IPS DF 4.7 (cell line): ENCODE measurements at regions not wholly inside any gene's neighbourhood (a gene's known extent, or its start where the extent isn't known, plus 50 kb on each side); places are given as distances from the start of the nearest gene placed in this dataset.

ENCODE experiments used
- DNase-seq: peaks from one replicate; pipeline ENCODE4 v3.0.0-alpha.2; 2013; ENCODE audit warnings: low spot score; ENCODE audit errors: extremely low read depth

DNA sequence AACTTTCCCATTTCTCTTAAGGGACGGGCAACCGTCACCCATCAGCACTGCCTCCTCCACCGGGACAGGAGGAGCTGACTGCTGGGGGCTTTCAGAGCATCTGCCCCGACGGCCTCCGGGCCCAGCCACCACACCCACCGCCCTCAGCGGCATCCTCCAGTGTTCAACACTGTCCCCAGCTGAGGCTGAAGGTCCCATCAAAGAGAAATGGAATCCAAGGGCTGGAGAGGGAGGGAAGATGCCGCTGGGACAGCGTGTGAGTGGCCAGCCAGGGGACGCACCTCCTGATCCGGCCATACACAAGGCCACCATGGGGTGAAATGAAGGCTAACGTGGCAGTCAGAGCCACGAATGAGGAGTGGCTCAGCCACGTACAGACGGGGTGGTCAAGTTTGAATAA is 153.6 kb upstream of the PPP2R2D start:
- DNase-seq: no peak

DNA sequence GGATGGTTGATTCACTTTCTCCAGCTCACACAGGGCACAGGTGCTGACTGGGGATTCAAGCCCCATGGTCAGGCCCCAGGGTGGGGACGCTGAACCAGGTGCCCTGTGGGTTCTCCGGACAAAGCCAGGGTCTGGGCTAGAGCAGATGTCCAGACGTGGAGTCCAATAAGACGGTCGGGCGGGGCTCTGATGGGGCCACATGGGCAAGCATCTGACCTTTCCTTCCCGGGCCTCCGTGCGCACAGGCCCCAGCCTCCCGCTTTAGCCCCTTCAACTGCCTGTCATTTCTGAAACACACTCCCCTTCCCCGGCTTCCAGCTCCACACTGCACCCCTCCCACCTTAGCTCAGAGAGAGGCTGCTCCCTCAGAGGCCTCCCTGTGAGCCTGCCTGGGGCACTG is 153.0 kb upstream of the PPP2R2D start:
- no peak for DNase-seq

DNA sequence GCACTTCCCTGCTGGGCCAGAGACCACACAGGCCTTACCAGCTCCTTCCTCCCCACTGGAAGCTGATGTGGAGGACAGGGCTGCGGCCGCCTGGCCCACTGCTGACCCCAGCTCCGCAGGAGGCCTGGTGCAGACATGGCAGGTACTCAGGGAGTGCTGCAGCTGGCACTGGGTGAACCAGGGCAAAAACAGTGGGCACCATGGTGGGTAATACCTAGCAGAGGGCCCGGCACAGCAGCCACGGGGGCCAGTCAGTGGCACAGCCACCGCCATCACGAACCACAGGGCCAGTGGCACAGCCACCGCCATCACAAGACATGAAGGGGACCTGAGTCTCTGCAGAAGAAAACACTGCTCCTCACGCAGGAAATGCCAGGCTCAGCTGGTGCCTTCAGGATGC is 152.6 kb upstream of the PPP2R2D start:
- DNase-seq: no peak

DNA sequence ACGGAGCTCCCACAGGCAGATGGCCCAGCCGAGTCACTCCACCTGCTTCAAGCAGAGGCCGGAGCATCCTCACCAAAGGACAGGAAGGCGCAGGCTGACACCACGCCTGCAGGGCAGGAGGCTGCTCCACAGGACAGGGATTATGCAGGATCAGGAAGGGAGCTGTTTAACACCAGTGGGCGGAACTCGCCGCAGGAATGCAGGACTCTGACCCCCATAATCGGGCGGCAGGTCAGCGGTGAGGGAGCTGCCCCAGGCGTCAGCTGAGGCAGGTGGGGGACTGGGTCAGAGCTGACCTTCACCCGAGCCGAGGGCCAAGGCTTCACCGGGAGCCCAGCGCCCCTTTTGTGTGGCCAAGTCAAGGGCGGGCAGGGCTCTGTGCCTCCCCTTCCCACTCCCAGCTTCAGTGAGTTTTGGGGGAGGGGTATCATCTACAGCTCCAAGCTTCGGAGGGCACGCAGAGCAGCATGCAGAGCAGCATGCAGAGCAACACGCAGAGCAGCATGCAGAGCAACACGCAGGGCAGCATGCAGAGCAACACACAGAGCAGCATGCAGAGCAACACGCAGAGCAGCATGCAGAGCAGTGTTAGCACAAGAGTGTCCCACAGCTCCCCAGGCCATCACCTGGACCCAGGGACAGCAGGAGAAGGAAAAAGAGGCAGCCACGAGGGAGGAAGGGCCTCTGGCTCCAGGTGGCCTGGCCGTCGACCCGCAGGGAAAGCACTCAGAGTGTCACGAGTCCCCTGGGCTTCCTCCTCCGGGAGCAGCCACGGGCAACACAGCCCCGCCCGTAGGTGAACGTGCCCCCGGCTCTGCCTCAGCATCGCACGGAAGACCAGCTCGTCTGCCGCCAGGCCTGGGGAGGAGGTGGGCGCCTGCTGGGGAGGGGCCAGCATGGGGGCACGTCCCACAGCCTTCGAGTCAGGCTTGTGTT is 151.7 kb upstream of the PPP2R2D start:
- no peak for DNase-seq

DNA sequence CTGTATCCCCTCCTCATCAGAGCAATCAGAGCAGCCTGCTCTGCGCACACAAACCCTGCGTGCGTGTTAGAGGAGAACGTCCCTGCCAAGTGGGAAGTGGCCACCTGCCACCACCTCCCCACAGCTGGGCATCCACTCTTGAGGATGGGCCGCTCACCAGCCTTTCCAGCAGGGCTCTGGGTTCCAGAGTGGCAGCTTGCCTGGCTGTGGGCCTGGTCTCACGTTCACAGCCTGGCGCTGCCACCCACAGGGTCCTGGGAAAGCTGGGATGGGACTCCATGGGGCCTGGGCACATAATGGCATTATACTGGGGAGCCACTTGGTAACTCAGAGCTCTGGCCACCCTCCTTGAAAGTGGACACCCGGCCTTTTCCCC is 151.1 kb upstream of the PPP2R2D start:
- no peak for DNase-seq

DNA sequence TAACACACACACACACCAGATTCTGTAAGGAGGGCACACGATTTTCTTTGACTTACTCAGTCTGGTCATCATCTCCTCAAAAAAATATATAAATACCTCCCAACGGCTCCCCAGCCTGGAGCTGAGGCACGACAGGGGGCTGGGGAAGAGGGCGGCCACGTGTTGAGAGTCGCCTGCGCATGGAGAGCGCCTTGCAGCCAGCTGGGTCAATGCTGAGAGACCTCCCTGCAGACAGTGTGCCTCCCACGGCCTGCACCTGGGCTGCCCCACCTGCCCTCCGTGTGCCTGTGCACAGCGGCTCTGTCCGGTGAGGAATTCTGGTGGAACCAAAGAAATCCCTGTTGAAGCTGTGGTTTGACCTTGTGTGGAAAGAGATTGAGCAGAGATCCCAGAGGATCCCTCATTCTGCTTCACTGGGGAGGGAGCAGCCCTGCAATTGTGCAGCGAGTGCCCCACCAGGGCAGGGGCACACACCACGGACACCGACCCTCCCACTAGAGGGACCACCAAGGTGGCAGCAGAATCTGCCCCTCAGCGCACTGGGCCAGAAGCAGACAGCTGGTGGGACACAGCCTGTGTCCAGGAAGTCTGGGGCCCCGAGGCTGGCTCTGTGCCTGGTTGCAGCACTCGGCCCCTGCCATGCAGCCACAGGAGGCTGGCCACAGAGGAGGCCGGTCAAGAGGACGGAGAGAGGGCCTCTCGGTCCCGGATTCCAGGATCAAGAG is 150.5 kb upstream of the PPP2R2D start:
- DNase-seq: no peak

DNA sequence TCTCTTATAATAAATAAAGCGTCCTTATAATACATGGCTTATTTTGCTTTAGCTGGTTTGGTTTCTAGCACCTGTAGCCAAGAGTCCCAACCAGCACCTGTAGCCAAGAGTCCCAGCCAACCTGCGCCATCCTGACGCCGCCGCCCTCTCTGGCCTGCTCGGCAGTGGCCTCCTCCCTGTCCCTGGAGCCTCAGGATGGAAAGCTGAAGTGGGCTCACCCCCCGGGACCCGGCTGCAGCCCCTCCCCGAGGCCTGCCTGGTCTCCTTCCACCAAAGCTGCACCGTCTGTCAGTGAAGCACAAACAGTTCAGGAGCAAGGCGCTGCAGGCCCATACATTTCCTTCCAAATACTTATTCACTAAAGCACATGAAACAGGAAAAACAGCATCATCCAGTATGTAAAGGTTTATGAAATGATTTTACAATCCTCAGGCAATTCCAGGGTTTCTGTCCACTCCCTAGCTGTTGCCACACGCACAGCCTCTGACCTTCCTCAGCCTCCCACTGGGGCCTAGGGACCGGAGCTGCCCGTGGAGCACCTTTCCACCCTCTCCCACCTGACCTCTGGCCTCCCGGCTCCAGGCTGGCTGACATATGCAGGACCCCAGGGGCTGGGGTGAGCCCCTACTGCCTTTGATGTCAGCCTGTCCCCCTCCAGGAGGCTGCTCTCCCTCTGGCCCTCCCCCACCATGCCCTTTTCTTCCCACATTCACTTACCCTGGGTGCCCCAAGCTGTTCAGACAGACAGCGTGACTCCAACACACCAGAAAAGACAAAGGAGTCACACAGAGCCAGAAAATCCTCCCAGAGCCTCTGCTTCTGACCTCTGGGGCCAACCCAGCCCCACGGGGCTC is 149.6 kb upstream of the PPP2R2D start:
- no peak for DNase-seq

DNA sequence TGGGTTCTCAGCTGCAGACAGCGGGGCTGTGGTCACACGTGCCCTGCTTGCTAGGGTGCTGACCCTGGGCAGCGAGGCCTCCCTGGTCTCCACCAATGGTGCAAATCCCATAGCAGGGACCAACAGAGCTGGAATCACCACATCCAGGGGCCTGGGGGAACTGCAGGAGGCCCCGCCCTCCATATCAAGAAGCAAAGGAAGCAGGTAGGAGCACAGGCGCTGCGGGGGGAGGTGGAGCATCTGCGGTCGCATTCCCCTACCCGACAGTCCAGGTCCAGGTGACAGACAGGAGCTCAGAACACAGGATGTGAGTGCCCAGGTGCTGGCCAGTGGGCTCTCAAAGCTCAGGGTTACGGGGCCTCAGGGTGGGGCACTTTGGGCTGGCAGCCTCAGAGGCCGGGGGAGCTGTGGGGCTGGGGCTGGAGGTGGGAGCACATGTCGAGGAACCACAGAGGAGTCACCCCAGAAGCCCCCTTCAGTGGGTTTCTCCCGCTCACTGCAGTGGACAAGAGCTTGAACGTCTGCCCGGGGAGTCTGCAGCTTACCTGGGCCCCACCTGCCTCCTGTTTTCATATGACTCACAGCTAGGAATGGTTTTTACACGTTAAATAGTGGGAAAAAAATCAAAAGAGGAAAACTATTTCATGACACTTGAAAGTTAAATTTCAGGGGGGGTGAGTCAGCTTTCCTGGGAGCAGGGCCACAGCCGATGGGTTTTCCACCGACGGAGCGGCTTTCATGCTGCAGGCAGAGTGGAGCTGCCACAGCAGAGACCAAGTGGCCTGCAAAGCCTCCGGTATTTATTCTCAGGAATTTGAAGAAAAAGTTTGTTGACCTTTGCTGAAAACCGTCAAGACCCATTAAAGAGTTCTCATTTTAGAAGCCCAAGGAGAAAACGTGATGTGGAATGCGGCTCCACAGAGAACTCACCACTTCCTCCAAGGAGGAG is 148.7 kb upstream of the PPP2R2D start:
- DNase-seq: no peak

DNA sequence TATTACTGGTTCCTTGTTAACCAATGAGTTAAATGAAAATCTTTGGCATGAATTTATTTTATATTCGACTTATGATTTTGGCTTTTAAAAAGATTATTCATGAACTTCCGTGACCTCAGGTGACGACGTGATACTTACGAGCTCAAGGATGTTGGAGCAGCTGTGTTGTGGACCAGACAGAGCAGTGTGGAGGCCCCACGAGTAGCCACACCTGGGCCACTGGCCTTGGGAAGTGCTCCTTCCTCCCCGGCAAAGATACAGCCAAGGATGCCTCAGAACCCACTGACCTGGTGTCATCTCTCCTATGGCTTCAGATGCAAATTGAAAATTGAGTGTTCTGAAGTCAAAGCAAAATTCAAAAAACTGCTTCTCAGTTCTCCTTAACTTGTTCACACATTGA is 147.5 kb upstream of the PPP2R2D start:
- no peak for DNase-seq

DNA sequence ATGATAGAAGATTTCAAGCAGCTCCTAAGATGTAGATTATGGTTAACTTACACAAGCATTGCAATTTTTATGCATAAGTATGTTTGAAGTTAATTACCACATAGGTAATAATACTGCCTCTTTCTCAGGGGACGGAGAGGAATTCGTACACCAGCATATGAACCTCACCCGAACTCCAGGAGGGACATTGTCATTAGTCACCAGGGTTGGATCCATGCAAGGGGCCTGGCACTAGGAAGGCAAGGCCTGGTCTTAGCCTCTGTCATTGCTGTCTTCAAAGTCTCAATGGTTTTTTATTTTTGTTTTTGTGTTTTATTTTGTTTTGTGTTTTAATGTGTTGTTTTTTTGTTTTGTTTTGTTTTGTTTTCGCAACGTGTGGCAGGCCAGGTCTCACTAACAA is 145.6 kb upstream of the PPP2R2D start:
- DNase-seq: no peak

DNA sequence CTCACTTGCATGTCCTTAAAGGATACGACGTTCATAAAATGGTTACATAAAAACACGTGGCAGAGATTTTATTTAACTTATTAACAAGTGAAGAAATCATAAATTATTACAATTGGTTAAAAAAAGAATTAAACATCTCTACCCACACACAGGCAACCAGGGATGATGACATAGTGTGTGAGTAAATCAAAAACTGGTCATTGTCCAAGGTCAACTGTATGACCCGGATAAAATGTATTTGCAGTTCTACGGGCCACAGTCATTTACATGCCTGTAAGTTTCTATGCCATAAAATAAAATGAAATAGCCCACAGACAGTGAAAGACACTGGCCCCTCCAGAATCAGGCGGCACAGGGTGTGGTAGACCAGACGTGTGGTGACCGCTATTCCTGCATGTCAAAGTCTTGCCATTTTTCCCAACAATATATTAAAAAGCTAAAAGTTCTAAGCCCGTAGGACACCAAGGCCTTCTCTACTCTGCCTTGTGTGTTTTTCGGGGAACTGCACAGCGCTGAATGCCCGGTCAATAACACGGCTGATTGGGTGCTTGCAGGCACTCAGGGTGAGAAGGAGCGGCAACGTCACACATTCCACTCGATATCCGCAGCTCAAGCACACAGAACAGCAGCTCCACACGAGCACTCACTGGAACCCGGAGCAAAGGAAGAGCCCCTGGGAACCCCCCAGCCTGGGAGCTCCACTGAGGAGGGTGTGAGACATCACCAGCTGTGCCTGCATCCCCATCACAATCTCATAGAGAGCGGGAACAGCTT is 143.3 kb upstream of the PPP2R2D start:
- DNase-seq: no peak

DNA sequence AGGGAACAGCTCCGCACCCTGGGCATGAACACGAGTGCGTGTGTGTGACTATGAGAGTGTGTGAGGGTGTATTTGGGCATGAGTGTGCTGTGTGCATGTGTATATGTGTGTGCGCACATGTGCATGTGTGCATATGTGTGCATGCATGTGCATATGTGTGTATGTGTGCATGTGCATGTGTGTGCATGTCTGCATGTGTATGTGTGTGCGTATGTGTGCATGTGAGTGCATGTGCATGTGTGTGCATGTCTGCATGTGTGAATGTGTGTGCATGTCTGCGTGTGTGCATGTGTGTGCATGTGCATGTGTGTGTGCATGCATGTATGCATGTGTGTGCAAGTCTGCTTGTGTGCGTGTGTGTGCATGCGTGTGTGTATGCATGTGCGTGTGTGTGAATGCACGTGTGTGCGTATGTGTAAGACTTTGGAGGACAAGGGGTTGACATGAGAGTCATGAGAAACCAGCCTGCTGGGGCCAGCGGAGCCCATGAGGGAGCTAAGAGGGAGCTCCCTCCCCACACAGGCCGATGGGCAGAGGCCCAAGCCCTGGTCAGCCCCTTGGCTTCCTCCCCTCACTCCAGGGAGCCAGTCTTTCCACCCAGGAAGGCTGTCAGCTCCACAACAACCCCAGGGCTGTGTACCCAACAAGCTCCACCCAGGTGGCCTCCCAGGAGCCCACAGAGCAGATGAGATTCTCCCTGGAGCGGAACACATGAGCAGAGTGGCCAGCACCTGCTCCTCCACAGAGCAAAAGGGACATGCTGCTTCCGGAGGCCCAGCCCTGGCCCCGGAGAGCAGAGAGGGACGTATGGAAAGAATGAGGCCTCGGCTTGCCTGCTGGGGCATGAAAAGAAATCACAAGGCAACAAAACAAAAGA is 142.5 kb upstream of the PPP2R2D start:
- no peak for DNase-seq

DNA sequence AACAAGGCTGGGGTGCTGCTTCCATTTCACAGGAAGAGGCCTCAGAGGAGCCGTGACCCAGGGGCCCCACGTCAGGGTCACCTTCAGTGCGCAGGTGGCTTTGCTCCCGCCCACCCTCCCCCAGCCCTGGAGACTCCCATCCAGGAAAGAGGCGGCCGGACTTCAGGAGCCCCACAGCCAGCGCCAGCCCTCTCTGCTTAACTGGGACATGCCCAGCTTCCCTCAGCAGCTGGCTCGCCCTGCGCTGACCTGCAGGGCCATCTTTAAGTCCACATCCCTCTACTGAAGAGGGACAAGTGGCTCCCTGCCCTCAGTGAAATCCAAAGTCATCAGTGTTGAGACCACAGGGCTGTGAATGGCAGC is 141.9 kb upstream of the PPP2R2D start:
- no peak for DNase-seq

DNA sequence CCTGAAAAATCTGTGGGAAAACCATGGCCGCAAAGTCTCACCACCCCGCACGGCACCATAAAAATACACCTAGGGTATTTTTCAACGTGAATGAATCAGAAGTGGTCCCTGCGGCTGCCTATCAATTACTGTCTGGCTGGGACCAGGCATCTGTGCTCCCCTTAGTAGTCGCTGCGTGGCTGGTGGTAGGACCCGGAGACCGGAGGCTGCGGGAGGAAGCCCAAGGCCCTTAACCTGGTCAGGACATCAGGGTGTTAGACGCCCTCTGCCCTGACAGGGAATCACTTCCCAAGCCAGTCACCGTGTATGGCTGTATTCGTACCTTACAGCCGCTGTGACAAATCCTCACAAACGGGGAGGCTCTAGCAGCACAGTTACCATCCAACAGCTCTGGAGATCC is 141.5 kb upstream of the PPP2R2D start:
- no peak for DNase-seq

DNA sequence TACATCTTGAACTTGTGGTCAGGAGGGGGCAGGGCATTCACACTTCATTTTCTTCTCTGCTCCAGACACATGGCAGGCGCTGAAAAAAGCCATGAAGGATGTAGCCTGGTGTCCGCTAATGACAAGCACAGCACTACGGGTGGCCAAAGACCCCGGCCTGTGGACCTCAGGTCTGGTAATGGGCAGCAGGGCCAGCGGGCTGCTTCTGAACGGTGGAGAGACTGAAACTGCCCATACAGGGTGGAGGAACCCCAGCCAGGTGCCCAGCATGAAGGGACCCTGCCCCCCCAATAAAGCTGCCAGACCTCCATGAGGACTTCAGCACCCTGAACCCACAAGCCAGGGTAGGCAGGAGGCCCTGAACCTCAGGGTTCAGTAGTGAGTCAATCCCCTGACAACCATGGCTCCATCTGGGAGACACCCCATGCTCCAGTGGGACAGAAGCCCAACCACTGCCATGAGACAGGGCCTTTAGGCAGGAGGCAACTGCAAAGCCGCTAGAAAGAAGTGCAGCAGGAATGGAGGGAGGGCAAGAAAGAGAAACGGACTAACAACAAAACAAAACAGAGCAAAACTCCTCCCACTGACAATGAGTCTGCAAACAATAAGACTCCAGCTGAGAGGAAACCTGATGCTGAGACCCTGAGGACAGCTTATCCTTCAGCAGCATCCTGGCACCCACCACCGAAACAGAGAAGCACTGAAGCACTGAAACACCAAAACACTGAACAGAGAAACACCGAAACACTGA is 140.2 kb upstream of the PPP2R2D start:
- no peak for DNase-seq

DNA sequence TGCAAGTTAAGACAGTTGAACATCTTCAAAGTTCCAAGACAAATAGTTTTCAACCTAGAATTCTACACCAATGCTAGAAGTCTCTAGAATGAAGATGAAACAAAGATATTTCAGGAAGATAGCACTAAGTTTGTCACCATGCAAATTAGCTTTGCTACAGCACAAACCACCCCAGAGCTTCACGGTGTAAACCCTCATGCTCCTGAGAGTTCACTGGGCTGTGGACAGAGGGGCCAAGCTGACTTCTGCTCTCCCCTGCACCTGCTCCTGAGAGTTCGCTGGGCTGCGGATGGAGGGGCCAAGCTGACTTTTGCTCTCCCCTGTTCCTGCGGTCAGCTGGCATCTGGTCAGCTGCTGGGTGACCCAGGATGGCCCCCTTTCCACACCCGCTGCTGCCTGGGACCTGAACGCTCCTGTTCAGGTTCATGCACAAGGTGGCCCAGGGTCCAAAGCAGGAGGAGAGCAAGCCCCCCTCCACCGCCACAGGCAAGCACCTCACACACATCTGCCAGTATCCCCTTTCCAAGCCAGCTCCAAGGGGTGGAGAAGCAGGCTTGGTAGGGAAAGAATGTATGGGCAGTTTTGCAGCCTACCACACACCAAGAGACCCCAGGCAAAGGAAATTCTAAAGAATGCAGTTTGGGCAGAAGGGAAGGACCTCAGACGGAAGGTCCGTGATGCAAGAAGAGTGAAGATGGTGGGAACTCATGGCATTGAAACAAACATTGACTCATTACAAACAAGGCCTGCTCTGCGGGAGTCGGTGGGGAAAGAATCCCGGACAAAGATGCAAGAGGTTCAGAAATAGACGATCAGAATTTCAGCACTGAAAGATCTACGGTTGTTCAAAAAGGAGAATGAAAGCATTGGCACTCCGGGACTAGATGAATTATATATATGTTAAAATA is 137.8 kb upstream of the PPP2R2D start:
- DNase-seq: no peak

DNA sequence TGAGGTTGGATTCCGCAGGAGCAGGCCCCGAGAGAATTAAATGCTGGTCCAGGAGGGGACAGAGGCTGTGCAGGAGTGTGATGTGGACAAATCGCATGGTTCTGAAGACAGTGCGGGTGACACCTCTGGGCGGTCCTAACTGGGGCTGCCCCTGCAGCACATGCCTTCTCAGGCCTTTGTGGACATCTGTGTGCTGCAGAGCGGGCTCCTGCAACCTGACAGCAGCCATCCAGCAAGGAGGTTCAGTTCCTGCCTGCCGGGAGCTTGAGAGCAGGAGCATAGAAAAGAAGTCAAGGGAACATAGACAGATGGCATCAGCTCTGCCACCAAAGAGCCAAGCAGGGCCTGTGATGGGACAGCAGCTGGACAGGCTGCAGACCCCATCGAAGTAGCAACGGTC is 135.9 kb upstream of the PPP2R2D start:
- DNase-seq: no peak
